Stomach (tissue), 8 donors: ENCODE measurements at regions not wholly inside any gene's neighbourhood (a gene's known extent, or its start where the extent isn't known, plus 50 kb on each side); places are given as distances from the start of the nearest gene placed in this dataset.
"Not testable (repeated sequence)": the region's sequence is repeated elsewhere in the genome, so short reads cannot be mapped to it uniquely, and the experiment has no call there.

Source experiments
- DNase-seq, 2 donors: peaks; one replicate each; pipeline versions ENCODE4 v3.0.0 to v3.0.0-alpha.2; 2013 to 2019
- H3K27ac ChIP-seq, 5 donors: fragments of 200-600 bp in 4 of 5; sonication (generic) in 4 of 5; one replicate each; pipeline ENCODE4 v1.5.1; 2013 to 2019; ENCODE audit warnings: mild to moderate bottlenecking in 1 of 5, moderate library complexity in 1 of 5
- H3K27me3 ChIP-seq, 3 donors: fragments of 200-600 bp; sonication (generic); one replicate each; pipeline ENCODE4 v1.5.1; 2017 to 2019; ENCODE audit warnings: mixed run types in 1 of 3
- H3K36me3 ChIP-seq, 4 donors: fragments of 200-600 bp; sonication (generic); 1 replicate in 3 of 4; 2 replicates in 1 of 4; pipeline ENCODE4 v1.5.1; 2016 to 2019
- H3K4me1 ChIP-seq, 4 donors: fragments of 200-600 bp; sonication (generic); one replicate each; pipeline ENCODE4 v1.5.1; 2016 to 2019
- H3K4me3 ChIP-seq, 4 donors: fragments of 200-600 bp; sonication (generic) in 3 of 4; one replicate each; pipeline ENCODE4 v1.5.1; 2016 to 2019; ENCODE audit warnings: mild to moderate bottlenecking in 1 of 4
- H3K9me3 ChIP-seq, 4 donors: fragments of 200-600 bp; sonication (generic); one replicate each; pipeline ENCODE4 v1.5.1; 2016 to 2019
- CTCF ChIP-seq, 7 experiments: fragments of 450-650 bp in 4 of 7; fragments of 200-600 bp in 3 of 7; sonication (generic) in 3 of 7; IDR thresholded peaks; one replicate each; pipeline ENCODE4 v1.5.1; 2016 to 2019; ENCODE audit warnings: antibody characterized with exemption in 7 of 7, control low read depth in 2 of 7, mild to moderate bottlenecking in 1 of 7
- EP300 ChIP-seq: sonication (generic); formaldehyde crosslinking; IDR thresholded peaks from one replicate; pipeline ENCODE4 v1.6.1; 2017; ENCODE audit warnings: antibody characterized with exemption
- POLR2A ChIP-seq, 4 donors: fragments of 450-650 bp; IDR thresholded peaks; one replicate each; pipeline ENCODE4 v1.6.1; 2016; ENCODE audit warnings: antibody characterized with exemption in 4 of 4, control low read depth in 2 of 4, mild to moderate bottlenecking in 1 of 4, moderate library complexity in 1 of 4
- POLR2AphosphoS5 ChIP-seq, 3 donors: sonication (generic); formaldehyde crosslinking; IDR thresholded peaks; one replicate each; pipeline ENCODE4 v1.6.1; 2016; ENCODE audit warnings: antibody characterized with exemption in 3 of 3
- WGBS, 5 donors: extraction: QIAGEN DNeasy Blood & Tissue Kit in 3 of 5; methylation state at CpG; one replicate each; pipeline versions ENCODE4 v1.1.5 to v1.1.7; 2013 to 2018; 5-methylcytosine and 5-hydroxymethylcytosine counted together
- intact Hi-C: fragments of 100-400 bp; cut with DNase I; formaldehyde crosslinking; loops from one replicate; pipeline ENCODE4 v1.15.1; 2023; ENCODE audit warnings: low total_unique reads
- donor health status: healthy with polysubstance abuse.
- donor health status: Bipolar disorder and iron deficiency.
- donor health status: healthy.

DNA sequence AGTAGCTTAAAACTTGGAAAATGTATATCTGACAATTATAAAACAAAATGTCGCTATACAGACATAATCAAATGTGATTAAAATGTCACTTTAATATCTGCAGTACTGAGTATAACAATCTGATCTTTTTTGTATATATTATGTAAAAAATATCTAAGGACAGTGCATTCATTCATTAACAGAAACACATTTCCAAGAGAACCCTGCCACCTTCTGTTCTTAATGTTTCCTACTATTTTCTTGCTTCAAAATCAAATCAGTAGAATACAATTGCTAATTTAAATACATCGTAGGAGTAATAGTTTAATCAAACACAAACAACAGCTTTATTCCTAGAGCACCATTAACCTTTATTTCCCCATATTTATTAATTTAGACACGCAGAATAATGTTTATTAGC, 142.6 kb upstream of the ST8SIA4 start:
- intact Hi-C loops, result no loop called here
- no peak overlapping the region for H3K27ac ChIP-seq
- 66 to 75% (median 69%) methylated on average over 3 of the region's 3 CpGs for WGBS, 5 donors
- H3K27me3 ChIP-seq, result no peaks in the 10 kb centered on the region
- no peak for TF ChIP-seq POLR2AphosphoS5 (IDR thresholded peaks at IDR 0.05)
- no peak for TF ChIP-seq POLR2A (IDR thresholded peaks at IDR 0.05)
- TF ChIP-seq CTCF (IDR thresholded peaks at IDR 0.05), result no peak
- no peak for TF ChIP-seq EP300
- no peaks in the 10 kb centered on the region for H3K36me3 ChIP-seq
- H3K4me3 ChIP-seq, result no peak overlapping the region
- DNase-seq, result peak in 1 of 2 donors; percentile 5
- H3K9me3 ChIP-seq, result no peaks in the 10 kb centered on the region
- H3K4me1 ChIP-seq, result no peaks in the 10 kb centered on the region

- H3K9me3 ChIP-seq, H3K4me1 ChIP-seq, intact Hi-C loops, DNase-seq, H3K27me3 ChIP-seq, H3K36me3 ChIP-seq, H3K27ac ChIP-seq, H3K4me3 ChIP-seq: not testable (repeated sequence)
These were observed 136.9 kb upstream of the ST8SIA4 start for GRCh38 chr5:101040002-101040401.

GRCh38 chr5:101036778-101037177, 133.7 kb upstream of the ST8SIA4 start:
- Histone ChIP-seq H3K4me3 (no peak overlapping the region), H3K27me3 (no peaks in the 10 kb centered on the region), H3K27ac (no peak overlapping the region), H3K36me3 (no peaks in the 10 kb centered on the region), H3K9me3 (no peaks in the 10 kb centered on the region), H3K4me1 (no peaks in the 10 kb centered on the region)
- TF ChIP-seq POLR2A (IDR thresholded peaks at IDR 0.05), result no peak
- TF ChIP-seq EP300, result no peak
- no peak for TF ChIP-seq CTCF (IDR thresholded peaks at IDR 0.05)
- TF ChIP-seq POLR2AphosphoS5 (IDR thresholded peaks at IDR 0.05), result no peak
- DNase-seq, result no peak
- intact Hi-C loops, result no loop called here
- 68 to 87% (median 82%) methylated on average over 4 of the region's 4 CpGs for WGBS, 5 donors

- Histone ChIP-seq H3K27me3 (no peaks in the 10 kb centered on the region), H3K27ac (no peak overlapping the region), H3K9me3 (no peaks in the 10 kb centered on the region), H3K4me3 (no peak overlapping the region), H3K4me1 (no peaks in the 10 kb centered on the region), H3K36me3 (no peaks in the 10 kb centered on the region)
- TF ChIP-seq POLR2A (IDR thresholded peaks at IDR 0.05) (no peak), CTCF (IDR thresholded peaks at IDR 0.05) (no peak), EP300 (no peak), POLR2AphosphoS5 (IDR thresholded peaks at IDR 0.05) (no peak)
- DNase-seq, result no peak
- intact Hi-C loops, result no loop called here
- 91 to 98% (median 95%) methylated on average over 3 of the region's 3 CpGs for WGBS, 5 donors
These were observed 132.3 kb upstream of the ST8SIA4 start for GRCh38 chr5:101035425-101035824.

DNA sequence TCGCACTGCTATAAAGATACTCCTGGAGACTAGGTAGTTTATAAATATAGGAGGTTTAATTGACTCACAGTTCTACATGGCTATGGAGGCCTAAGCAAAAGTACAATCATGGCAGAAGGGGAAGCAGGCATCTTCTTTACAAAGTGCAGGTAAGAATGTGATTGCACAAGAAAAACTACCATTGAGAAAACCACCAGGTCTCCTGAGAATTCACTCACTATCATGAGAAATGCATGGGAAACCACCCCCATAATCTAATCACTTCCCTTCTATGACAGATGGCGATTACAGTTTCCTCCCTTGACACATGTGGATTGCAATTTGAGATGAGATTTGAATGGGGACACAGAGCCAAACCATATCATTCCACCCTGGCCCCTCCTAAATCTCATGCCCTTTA, 121.2 kb upstream of the ST8SIA4 start:
- no peaks in the 10 kb centered on the region for H3K27me3 ChIP-seq
- H3K9me3 ChIP-seq, result no peaks in the 10 kb centered on the region
- no peak overlapping the region for H3K27ac ChIP-seq
- intact Hi-C loops, result no loop called here
- WGBS, 5 donors, result 76 to 90% (median 85%) methylated on average over 2 of the region's 2 CpGs
- TF ChIP-seq POLR2AphosphoS5 (IDR thresholded peaks at IDR 0.05), result no peak
- TF ChIP-seq EP300, result no peak
- DNase-seq, result no peak
- H3K36me3 ChIP-seq, result no peaks in the 10 kb centered on the region
- H3K4me3 ChIP-seq, result no peak overlapping the region
- no peaks in the 10 kb centered on the region for H3K4me1 ChIP-seq

- Histone ChIP-seq H3K36me3 (no peaks in the 10 kb centered on the region), H3K27ac (no peak overlapping the region), H3K27me3 (no peaks in the 10 kb centered on the region), H3K9me3 (no peaks in the 10 kb centered on the region), H3K4me1 (no peaks in the 10 kb centered on the region), H3K4me3 (no peak overlapping the region)
- WGBS, 5 donors, result 23 to 61% (median 31%) methylated on average over 1 of the region's 1 CpG
- no peak for DNase-seq
- intact Hi-C loops, result no loop called here
- TF ChIP-seq POLR2A (IDR thresholded peaks at IDR 0.05), result no peak
- TF ChIP-seq EP300, result no peak
- TF ChIP-seq CTCF (IDR thresholded peaks at IDR 0.05), result no peak
- TF ChIP-seq POLR2AphosphoS5 (IDR thresholded peaks at IDR 0.05), result no peak
These were observed 115.2 kb upstream of the ST8SIA4 start for GRCh38 chr5:101018299-101018698.
